ENCODE measurements at regions not wholly inside any gene's neighbourhood (a gene's known extent, or its start where the extent isn't known, plus 50 kb on each side); places are given as distances from the start of the nearest gene placed in this dataset.
"Not testable (repeated sequence)": the region's sequence is repeated elsewhere in the genome, so short reads cannot be mapped to it uniquely, and the experiment has no call there.

GRCh38 chr7:155377071-155377837 is 79.6 kb downstream of the INSIG1 start:
- no peak for DNase-seq (ENCODE audit: low read depth in 2 of 2)

- DNase-seq (ENCODE audit: low read depth in 2 of 2): no peak
These were observed 79.9 kb upstream of the EN2 start for GRCh38 chr7:155377838-155378579.

GRCh38 chr7:155378580-155378934 is 79.4 kb upstream of the EN2 start:
- DNase-seq (ENCODE audit: low read depth in 2 of 2): no peak

GRCh38 chr7:155378959-155379871 is 78.7 kb upstream of the EN2 start:
- DNase-seq (ENCODE audit: low read depth in 2 of 2): no peak

GRCh38 chr7:155380221-155380861 is 77.6 kb upstream of the EN2 start:
- peak; percentile 68 to 70 for DNase-seq (ENCODE audit: low read depth in 2 of 2)

GRCh38 chr7:155380976-155381851 is 76.7 kb upstream of the EN2 start:
- DNase-seq (ENCODE audit: low read depth in 2 of 2): no peak

GRCh38 chr7:155381852-155382801 is 75.8 kb upstream of the EN2 start:
- DNase-seq (ENCODE audit: low read depth in 2 of 2): no peak

- no peak for DNase-seq (ENCODE audit: low read depth in 2 of 2)
These were observed 75.1 kb upstream of the EN2 start for GRCh38 chr7:155382802-155383171.

- no peak for DNase-seq (ENCODE audit: low read depth in 2 of 2)
These were observed 74.0 kb upstream of the EN2 start for GRCh38 chr7:155383756-155384491.

GRCh38 chr7:155384751-155385150 is 73.2 kb upstream of the EN2 start:
- DNase-seq (ENCODE audit: low read depth in 2 of 2): no peak

GRCh38 chr7:155385182-155385581 is 72.7 kb upstream of the EN2 start:
- DNase-seq (ENCODE audit: low read depth in 2 of 2): not testable (repeated sequence)

GRCh38 chr7:155386608-155387007 is 71.3 kb upstream of the EN2 start:
- DNase-seq (ENCODE audit: low read depth in 2 of 2): no peak

GRCh38 chr7:155387066-155387620 is 70.8 kb upstream of the EN2 start:
- no peak for DNase-seq (ENCODE audit: low read depth in 2 of 2)

- DNase-seq (ENCODE audit: low read depth in 2 of 2): no peak
These were observed 69.4 kb upstream of the EN2 start for GRCh38 chr7:155388561-155388960.

- DNase-seq (ENCODE audit: low read depth in 2 of 2): no peak
These were observed 66.5 kb upstream of the EN2 start for GRCh38 chr7:155391414-155391813.

GRCh38 chr7:155392726-155393570 is 65.0 kb upstream of the EN2 start:
- no peak for DNase-seq (ENCODE audit: low read depth in 2 of 2)

- no peak for DNase-seq (ENCODE audit: low read depth in 2 of 2)
These were observed 63.5 kb upstream of the EN2 start for GRCh38 chr7:155394413-155394812.
